HG03469 (cell line): ENCODE measurements at regions not wholly inside any gene's neighbourhood (a gene's known extent, or its start where the extent isn't known, plus 50 kb on each side); places are given as distances from the start of the nearest gene placed in this dataset.
A peak's percentile ranks its signal among the peaks of the same experiment; 100 is the strongest.

ENCODE experiments used
- ATAC-seq: cut with Tn5 transposase; IDR thresholded peaks from one replicate; pipeline ENCODE4 v1.9.1; 2021; ENCODE audit warnings: mild to moderate bottlenecking, moderate library complexity, moderate number of reproducible peaks; ENCODE audit not compliant: unreplicated experiment

DNA sequence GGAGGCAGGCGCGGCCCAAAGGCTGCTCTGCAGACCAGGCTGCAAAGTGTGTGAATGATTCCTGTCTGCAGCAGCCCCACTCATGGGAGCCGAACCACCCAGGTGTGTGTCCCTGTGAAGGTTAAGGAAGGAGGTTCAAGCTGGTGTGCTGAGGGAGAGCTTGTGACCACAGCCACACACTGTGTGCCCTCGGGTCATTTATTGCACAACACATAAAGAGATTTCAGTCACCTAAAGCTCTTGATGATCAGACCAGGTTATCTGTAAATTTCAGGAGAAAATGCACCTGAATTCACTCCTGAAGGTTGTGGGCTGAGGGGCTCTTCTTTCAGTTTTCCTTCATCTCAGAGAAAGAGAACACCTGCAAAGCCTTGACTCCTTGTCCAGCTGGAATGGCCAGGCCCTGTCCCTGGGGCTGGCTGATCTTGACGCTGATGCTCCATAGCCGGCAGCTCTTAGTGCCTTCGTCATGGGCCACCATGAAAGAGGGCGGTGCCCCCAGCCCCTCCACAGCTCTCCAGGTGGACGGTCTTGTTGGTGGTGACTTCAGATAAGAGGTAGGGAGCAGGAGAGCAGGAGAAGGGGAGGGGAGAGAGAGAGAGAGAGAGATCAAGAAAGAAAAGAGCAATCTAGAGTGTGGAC is 110.8 kb upstream of the C1QTNF9B start:
- no peak for ATAC-seq

- no peak for ATAC-seq
These were observed 111.4 kb upstream of the C1QTNF9B start for GRCh38 chr13:24008679-24009078.

GRCh38 chr13:24011266-24011665 is 114.0 kb upstream of the C1QTNF9B start:
- ATAC-seq: no peak

- ATAC-seq: no peak
These were observed 115.3 kb upstream of the C1QTNF9B start for GRCh38 chr13:24012648-24013047.

- no peak for ATAC-seq
These were observed 115.9 kb upstream of the C1QTNF9B start for GRCh38 chr13:24013189-24013588.

DNA sequence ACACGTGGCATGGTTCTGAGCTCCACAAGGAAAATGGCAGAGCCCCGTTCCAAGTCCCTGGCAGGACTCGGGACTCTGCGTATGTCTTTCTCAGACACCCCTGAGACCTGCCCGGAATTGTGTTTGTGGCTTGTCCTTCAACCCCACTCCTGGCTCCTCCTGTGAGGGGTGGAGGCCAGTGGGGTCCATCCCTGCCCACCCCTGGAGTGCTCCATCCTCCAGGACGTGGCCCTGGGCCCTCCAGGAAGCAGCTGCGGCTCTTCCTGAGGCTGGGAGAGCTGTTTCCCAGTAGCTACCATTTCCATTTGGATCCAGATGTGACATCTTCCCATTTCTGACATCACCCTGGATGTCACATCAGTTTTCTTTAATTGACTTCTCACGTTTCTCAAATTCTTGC is 118.7 kb upstream of the C1QTNF9B start:
- ATAC-seq: no peak

GRCh38 chr13:24022568-24022967 is 125.3 kb upstream of the C1QTNF9B start:
- ATAC-seq: no peak

GRCh38 chr13:24023073-24023472 is 125.8 kb upstream of the C1QTNF9B start:
- no peak for ATAC-seq

- no peak for ATAC-seq
These were observed 130.2 kb upstream of the C1QTNF9B start for GRCh38 chr13:24027494-24027893.

- ATAC-seq: no peak
These were observed 128.3 kb upstream of the SPATA13 start for GRCh38 chr13:24032252-24032651.

DNA sequence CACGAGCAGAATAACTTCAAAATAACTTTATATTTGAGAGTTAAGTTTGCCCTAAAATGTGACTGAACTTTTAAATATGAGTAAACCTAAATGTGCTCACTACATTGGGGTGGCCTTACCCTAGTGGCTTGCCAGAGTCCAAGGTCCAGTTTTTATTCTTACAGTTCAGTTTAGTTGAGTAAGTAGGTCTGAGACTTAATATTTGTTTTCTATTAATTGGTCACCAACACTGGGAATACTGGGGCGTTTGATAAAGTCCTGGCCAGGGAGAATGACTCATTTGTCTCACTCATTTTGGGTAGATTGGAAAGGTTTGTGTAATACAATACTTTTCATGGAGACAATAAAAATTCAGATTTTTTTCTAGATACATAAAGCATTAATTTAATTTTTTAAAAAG is 127.8 kb upstream of the SPATA13 start:
- ATAC-seq: no peak

DNA sequence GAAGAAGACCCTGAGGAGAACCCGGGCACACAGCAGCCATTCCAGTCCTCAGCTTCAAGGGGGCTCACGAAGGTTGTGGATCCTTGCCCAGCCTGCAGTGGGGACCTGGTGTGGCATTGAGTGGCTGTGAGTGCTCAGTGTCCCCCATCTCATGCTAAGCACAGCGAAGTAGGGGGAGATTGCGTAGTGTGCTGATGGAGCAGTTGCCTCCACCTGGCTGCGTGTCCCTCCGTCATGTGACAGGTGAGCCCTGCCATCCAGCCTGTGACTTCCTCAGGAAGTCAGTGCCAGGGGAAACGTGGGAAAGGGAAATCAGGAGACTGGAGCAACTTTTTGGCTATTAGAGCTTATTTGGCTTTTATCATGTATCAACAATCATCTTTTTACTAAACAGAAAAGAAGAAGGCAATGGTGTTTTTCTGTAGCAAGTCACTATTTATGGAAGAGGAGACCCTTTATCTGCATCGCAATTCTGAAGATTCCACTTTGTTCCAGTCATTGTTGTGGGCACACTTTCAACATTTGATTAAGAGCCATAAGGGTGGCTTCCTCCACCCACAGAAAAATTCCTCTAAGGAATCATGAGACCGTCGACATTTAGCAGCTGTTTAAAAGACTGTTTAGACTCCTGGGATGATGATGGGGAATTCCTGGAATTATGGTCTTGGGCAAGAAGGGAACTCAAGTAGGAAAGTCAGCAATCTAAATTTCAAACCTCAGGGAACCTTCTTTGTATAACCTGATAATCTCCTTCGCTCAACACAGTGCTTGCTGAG is 126.8 kb upstream of the SPATA13 start:
- no peak for ATAC-seq

- ATAC-seq: no peak
These were observed 125.1 kb upstream of the SPATA13 start for GRCh38 chr13:24035411-24035810.

DNA sequence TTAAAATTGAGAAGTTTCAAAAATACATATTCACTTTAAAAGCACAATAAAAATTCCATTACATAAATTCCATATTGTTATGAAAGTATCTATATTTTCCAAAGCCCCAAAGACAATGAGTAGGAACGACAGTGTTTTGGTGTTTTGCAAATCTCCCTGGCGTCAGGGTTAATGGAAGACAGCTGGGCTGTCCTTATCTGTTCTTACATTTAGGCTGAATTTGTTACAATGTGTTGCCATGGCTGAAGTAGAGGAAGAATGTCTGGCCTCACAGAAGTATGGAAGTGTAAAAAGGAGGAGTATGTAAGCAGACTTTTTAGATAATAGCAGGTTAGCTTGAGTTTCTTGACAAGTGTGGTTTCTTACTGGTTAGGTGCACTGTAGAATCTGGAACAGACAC is 124.4 kb upstream of the SPATA13 start:
- ATAC-seq: no peak

DNA sequence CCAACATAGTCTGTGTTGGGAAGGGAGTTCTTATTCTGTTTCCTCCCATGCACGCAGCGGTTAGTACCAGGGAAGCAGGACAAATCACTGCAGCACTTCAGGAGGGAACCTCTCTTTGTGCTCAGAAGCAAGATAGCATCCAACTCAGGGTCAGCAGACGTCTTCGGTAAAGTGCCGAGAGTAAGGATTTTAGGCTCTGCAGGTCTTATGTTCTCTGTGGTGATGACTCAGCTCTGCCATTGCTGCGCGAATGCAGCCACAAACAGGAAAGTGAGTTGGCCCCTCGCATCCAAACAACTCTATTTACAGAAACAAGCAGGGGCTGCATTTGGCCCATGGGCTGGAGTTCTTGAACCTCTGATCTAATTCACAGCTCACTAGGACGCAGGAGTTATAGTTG is 122.1 kb upstream of the SPATA13 start:
- ATAC-seq: no peak

- no peak for ATAC-seq
These were observed 121.6 kb upstream of the SPATA13 start for GRCh38 chr13:24038841-24039330.

- ATAC-seq: peak; percentile 75
These were observed 120.7 kb upstream of the SPATA13 start for GRCh38 chr13:24039621-24040475.

- no peak for ATAC-seq
These were observed 119.7 kb upstream of the SPATA13 start for GRCh38 chr13:24040835-24041234.

DNA sequence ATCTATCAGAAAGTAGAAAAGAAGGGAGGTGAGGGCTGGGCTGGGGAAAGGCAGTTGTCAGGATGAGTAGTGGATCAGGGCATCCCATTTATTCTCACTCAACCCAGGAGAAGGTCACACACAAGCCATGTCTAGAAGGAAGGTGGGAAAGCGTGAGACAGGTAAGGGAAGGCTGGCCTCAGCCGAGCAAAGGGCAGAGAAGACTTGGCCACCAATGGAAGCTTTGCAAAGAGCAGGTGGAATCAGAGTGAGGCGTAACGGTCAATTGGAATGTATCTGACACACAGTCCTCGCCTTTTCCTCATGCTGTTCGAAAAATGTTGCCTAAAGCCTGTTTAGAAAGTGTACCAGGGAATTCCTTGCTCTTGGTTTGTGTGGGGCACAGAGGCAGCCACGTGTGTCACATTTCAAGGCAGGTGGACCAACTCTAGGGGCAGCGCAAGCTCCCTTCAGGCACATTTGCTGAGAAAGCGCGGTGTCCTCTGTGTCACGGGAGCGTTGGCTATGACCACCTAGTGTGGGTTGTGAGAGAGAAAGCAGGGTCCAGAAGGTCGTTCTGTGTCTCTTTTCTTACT is 118.8 kb upstream of the SPATA13 start:
- ATAC-seq: no peak

DNA sequence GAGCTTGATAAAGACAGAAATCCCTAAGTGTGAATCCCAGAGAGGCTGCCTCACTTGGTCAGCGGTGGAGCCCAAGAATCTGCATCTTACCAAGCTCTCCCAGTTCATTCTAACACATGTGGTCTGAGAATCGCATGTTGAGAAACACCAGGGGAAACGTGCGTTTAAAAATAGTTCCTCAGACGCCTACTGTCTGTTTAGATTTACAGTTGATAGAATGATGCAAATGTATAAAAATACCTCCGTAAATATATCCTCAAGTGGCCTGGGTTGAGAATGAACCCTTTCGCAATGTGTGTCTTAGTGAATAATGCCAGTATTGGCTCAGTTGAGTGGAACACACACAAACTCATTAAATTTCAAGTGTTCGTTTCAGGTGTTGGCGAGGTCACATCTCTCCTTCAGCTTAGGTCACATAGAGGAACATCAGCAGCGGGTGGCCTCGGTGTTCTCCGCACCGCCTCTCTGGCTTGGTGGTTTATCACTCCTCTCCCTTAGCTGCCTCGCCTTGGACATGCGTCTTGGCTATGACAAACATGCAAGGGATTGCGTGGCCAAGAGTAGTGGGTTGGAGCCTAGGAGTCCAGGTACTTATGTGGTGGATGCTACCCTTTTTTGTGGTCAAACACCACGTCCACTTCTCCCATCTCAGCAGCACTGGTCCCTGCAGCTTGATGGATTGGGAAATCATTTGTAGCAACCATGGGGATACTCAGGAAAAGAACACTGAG is 117.6 kb upstream of the SPATA13 start:
- no peak for ATAC-seq
